ENCODE measurements at regions not wholly inside any gene's neighbourhood (a gene's known extent, or its start where the extent isn't known, plus 50 kb on each side); places are given as distances from the start of the nearest gene placed in this dataset.

DNA sequence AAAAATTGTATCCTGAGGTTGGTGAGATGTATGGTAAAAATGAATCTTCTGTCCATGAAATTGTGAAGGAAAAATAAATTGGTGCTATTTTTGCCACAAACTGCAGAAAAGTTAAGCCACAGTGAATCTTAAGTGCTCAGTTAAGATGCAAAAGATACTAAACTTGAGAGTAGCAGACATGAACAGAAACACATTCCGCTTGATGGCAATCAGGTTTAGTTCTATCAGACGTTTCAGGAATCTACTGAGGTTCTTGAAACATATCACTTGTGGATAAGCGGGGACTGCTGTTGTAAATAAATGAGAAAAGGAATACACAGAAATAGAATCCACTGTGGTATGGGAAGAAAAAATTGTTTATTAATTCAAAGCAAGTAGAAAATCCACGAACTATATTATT is 311.2 kb upstream of the PRR16 start (continued):
- no peak for TF ChIP-seq REST (IDR thresholded peaks at IDR 0.05; ENCODE audit: low read depth, low read length)
- no peak for TF ChIP-seq TAF1 (IDR thresholded peaks at IDR 0.05; ENCODE audit: borderline replicate concordance, low read depth, low read length)
- TF ChIP-seq RXRA (IDR thresholded peaks at IDR 0.05; ENCODE audit: borderline replicate concordance, low read depth), result no peak
- no peak for TF ChIP-seq NRF1 (IDR thresholded peaks at IDR 0.05; ENCODE audit: low read depth, low read length)
- TF ChIP-seq TCF12 (IDR thresholded peaks at IDR 0.05), result no peak
- TF ChIP-seq MEF2A (IDR thresholded peaks at IDR 0.05; ENCODE audit: borderline replicate concordance, low read depth), result no peak
- no peak for TF ChIP-seq CTCF (IDR thresholded peaks at IDR 0.05)

DNA sequence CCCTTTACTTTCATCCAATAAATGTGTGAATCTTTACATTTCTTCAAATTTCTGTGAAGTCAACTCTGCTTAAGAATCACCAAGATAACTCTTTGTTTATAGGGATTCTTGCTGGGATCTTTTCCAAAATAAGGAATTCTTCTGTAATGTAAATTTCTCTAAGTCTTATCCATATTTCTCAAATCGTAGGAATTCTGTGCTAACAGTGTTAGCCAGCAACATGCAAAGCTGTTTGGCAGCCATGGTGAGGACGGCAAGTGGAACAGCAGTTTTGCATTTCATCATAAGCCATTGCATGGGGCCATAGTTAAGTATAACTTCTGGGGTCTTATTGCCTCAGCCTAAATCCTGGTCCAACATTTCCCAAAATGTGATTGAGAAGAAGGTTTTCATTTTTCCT is 310.5 kb upstream of the PRR16 start:
- H3K9ac ChIP-seq, result no peak overlapping the region
- H3K79me2 ChIP-seq (ENCODE audit: insufficient read depth), result no peaks in the 10 kb centered on the region
- H3K36me3 ChIP-seq (replicated peaks in 1 of 2; ENCODE audit: control insufficient read depth in 1 of 2, insufficient read depth in 2 of 2, low read length in 1 of 2), result no peaks in the 10 kb centered on the region
- H4K20me1 ChIP-seq (ENCODE audit: insufficient read depth), result no peaks in the 10 kb centered on the region
- CTCF ChIA-PET, result no interaction called here
- no peak overlapping the region; the same call in 1 of the 2 replicates for H2AFZ ChIP-seq (ENCODE audit: low read depth)
- no peak for DNase-seq
- H3K4me2 ChIP-seq, result no peak overlapping the region
- H3K27ac ChIP-seq (ENCODE audit: low read depth in 2 of 2, low read length in 1 of 2), result peak overlapping the region; percentile 85 to 93; a peak in 3 of 4 replicates
- POLR2A ChIA-PET, result no interaction called here
- H3K4me3 ChIP-seq (ENCODE audit: low read depth in 2 of 2, low read length in 1 of 2), result no peak overlapping the region
- H3K9me2 ChIP-seq, result no peaks in the 10 kb centered on the region
- no peaks in the 10 kb centered on the region for H3K27me3 ChIP-seq (ENCODE audit: insufficient read depth)
- H3F3A ChIP-seq (replicated peaks; ENCODE audit: insufficient read depth), result peaks cover 8% of the 10 kb centered on the region
- peaks cover 3 to 5% of the 10 kb centered on the region in 2 experiments; a peak in 3 of 4 replicates for H3K4me1 ChIP-seq (ENCODE audit: control insufficient read depth in 1 of 2, insufficient read depth in 2 of 2, low read depth in 1 of 2, low read length in 1 of 2)
- 84% methylated on average over 2 of the region's 2 CpGs for WGBS (ENCODE audit: low lambda C conversion rate)
- H3K9me3 ChIP-seq, result no peaks in the 10 kb centered on the region
- TF ChIP-seq FOSL2 (IDR thresholded peaks at IDR 0.05; ENCODE audit: borderline replicate concordance, low read depth) (no peak), IRF3 (IDR thresholded peaks at IDR 0.05; ENCODE audit: low read depth, low read length) (no peak), TCF12 (IDR thresholded peaks at IDR 0.05) (no peak), TEAD4 (IDR thresholded peaks at IDR 0.05; ENCODE audit: borderline replicate concordance, insufficient read depth) (no peak), MAX (IDR thresholded peaks at IDR 0.05; ENCODE audit: low read depth) (no peak), MEF2A (IDR thresholded peaks at IDR 0.05; ENCODE audit: borderline replicate concordance, low read depth) (no peak), JUND (IDR thresholded peaks at IDR 0.05) (no peak), CTCF (IDR thresholded peaks at IDR 0.05) (no peak), GABPA (IDR thresholded peaks at IDR 0.05; ENCODE audit: low read depth) (no peak), RXRA (IDR thresholded peaks at IDR 0.05; ENCODE audit: borderline replicate concordance, low read depth) (no peak), RFX5 (IDR thresholded peaks at IDR 0.05; ENCODE audit: low read length) (no peak), PBX3 (IDR thresholded peaks at IDR 0.05) (no peak)
- TF ChIP-seq, protein P1, sequence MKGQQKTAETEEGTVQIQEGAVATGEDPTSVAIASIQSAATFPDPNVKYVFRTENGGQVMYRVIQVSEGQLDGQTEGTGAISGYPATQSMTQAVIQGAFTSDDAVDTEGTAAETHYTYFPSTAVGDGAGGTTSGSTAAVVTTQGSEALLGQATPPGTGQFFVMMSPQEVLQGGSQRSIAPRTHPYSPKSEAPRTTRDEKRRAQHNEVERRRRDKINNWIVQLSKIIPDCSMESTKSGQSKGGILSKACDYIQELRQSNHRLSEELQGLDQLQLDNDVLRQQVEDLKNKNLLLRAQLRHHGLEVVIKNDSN (IDR thresholded peaks at IDR 0.05; ENCODE audit: borderline replicate concordance, low read depth), result no peak
